ENCODE measurements at regions not wholly inside any gene's neighbourhood (a gene's known extent, or its start where the extent isn't known, plus 50 kb on each side); places are given as distances from the start of the nearest gene placed in this dataset.

DNA sequence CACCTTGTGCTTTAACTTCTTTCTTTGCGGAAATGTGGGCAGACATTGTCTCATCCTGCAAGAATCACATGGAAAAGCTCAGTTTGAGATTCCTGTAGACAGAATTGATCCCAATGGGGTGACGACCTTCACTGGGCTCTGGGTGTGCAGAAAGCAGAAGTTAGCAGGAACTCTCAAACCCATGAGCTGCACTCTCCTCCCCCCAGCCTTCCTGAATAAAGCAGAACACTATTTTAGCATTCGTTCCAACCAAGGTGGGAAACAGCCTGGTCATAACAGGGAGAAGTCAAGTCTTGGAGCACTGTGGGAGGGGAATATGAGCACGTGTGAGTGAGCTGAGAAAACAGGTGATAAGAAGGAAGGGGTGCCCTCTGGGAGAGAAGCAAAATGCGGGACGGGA lies 87.4 kb upstream of the FER start:
- Histone ChIP-seq H3K36me3 (ENCODE audit: control insufficient read depth in 2 of 2, insufficient read depth in 1 of 2, low read length in 2 of 2) (no peaks in the 10 kb centered on the region), H3K9me3 (ENCODE audit: control insufficient read depth, insufficient read depth, low read depth, low read length) (no peaks in the 10 kb centered on the region), H3K4me1 (ENCODE audit: control insufficient read depth, insufficient read depth, low read length) (peaks cover 7% of the 10 kb centered on the region; the same call in 1 of the 2 replicates), H3K27ac (ENCODE audit: extremely low read depth, low read depth, low read length) (no peak overlapping the region), H3K4me3 (ENCODE audit: low read depth, low read length) (no peak overlapping the region)
- CTCF ChIA-PET: no interaction called here
- TF ChIP-seq ZNF76 (tag by site-specific recombination; IDR thresholded peaks at IDR 0.05; ENCODE audit: borderline replicate concordance, low read depth) (no peak), MYNN (tag by site-specific recombination; IDR thresholded peaks at IDR 0.05; ENCODE audit: borderline replicate concordance) (no peak), ZNF768 (tag by site-specific recombination; IDR thresholded peaks at IDR 0.05) (no peak), ZNF626 (tag by site-specific recombination; IDR thresholded peaks at IDR 0.05) (no peak), ZNF658 (tag by site-specific recombination; IDR thresholded peaks at IDR 0.05) (no peak), ZNF121 (tag by site-specific recombination; IDR thresholded peaks at IDR 0.05) (no peak), ZSCAN16 (tag by site-specific recombination; IDR thresholded peaks at IDR 0.05) (no peak), ZNF785 (tag by site-specific recombination; IDR thresholded peaks at IDR 0.05) (no peak), ZNF354C (tag by site-specific recombination; IDR thresholded peaks at IDR 0.05; ENCODE audit: borderline replicate concordance, low read depth) (no peak), ZBTB21 (tag by site-specific recombination; IDR thresholded peaks at IDR 0.05) (no peak), MEIS1 (CRISPR knock-in tag; IDR thresholded peaks at IDR 0.05; ENCODE audit: borderline replicate concordance) (no peak), ZNF266 (tag by site-specific recombination; IDR thresholded peaks at IDR 0.05; ENCODE audit: low read depth) (no peak)
- TF ChIP-seq, protein P1, sequence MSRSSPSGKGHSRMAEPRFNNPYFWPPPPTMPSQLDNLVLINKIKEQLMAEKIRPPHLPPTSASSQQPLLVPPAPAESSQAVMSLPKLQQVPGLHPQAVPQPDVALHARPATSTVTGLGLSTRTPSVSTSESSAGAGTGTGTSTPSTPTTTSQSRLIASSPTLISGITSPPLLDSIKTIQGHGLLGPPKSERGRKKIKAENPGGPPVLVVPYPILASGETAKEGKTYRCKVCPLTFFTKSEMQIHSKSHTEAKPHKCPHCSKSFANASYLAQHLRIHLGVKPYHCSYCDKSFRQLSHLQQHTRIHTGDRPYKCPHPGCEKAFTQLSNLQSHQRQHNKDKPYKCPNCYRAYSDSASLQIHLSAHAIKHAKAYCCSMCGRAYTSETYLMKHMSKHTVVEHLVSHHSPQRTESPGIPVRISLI (tag by site-specific recombination; IDR thresholded peaks at IDR 0.05): no peak
- TF ChIP-seq, protein P2, sequence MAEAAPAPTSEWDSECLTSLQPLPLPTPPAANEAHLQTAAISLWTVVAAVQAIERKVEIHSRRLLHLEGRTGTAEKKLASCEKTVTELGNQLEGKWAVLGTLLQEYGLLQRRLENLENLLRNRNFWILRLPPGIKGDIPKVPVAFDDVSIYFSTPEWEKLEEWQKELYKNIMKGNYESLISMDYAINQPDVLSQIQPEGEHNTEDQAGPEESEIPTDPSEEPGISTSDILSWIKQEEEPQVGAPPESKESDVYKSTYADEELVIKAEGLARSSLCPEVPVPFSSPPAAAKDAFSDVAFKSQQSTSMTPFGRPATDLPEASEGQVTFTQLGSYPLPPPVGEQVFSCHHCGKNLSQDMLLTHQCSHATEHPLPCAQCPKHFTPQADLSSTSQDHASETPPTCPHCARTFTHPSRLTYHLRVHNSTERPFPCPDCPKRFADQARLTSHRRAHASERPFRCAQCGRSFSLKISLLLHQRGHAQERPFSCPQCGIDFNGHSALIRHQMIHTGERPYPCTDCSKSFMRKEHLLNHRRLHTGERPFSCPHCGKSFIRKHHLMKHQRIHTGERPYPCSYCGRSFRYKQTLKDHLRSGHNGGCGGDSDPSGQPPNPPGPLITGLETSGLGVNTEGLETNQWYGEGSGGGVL (tag by site-specific recombination; IDR thresholded peaks at IDR 0.05): no peak
- POLR2A ChIA-PET: no interaction called here

- ChIA-PET CTCF (interaction anchor here (0.7 kb wide), 2 partner anchors 21 to 26 kb away, joined by 4 to 5 read pairs; no protein-coding TSS in a partner anchor), POLR2A (no interaction called here)
- no peaks in the 10 kb centered on the region for H3K9me3 ChIP-seq (ENCODE audit: control insufficient read depth, insufficient read depth, low read depth, low read length)
- no peaks in the 10 kb centered on the region for H3K36me3 ChIP-seq (ENCODE audit: control insufficient read depth in 2 of 2, insufficient read depth in 1 of 2, low read length in 2 of 2)
- H3K4me1 ChIP-seq (ENCODE audit: control insufficient read depth, insufficient read depth, low read length): peaks cover 8% of the 10 kb centered on the region; the same call in 1 of the 2 replicates
- H3K27ac ChIP-seq (ENCODE audit: extremely low read depth, low read depth, low read length): no peak overlapping the region
- H3K4me3 ChIP-seq (ENCODE audit: low read depth, low read length): no peak overlapping the region
- no peak for TF ChIP-seq ZNF513 (tag by site-specific recombination; IDR thresholded peaks at IDR 0.05)
- TF ChIP-seq ZFP3 (tag by site-specific recombination; IDR thresholded peaks at IDR 0.05; ENCODE audit: low read depth): no peak
- no peak for TF ChIP-seq ZNF777 (tag by site-specific recombination; IDR thresholded peaks at IDR 0.05; ENCODE audit: borderline replicate concordance)
- no peak for TF ChIP-seq ZNF335 (tag by site-specific recombination; conservative IDR thresholded peaks at IDR 0.05)
- TF ChIP-seq ZNF23 (tag by site-specific recombination; IDR thresholded peaks at IDR 0.05; ENCODE audit: borderline replicate concordance): no peak
- no peak for TF ChIP-seq ZNF157 (tag by site-specific recombination; IDR thresholded peaks at IDR 0.05)
- TF ChIP-seq ZNF791 (tag by site-specific recombination; IDR thresholded peaks at IDR 0.05): no peak
- no peak for TF ChIP-seq ZNF558 (tag by site-specific recombination; IDR thresholded peaks at IDR 0.05)
- no peak for TF ChIP-seq YY1 (tag by site-specific recombination; IDR thresholded peaks at IDR 0.05)
- TF ChIP-seq EGR2 (tag by site-specific recombination; IDR thresholded peaks at IDR 0.05; ENCODE audit: low read depth): no peak
- no peak for TF ChIP-seq SETDB1 (IDR thresholded peaks at IDR 0.05; ENCODE audit: insufficient read length, low read length)
- no peak for TF ChIP-seq ZNF518A (tag by site-specific recombination; conservative IDR thresholded peaks at IDR 0.05; ENCODE audit: low read depth)
Observed at GRCh38 chr5:108659531-108659930, 88.2 kb upstream of the FER start.
